Astrocyte of the spinal cord (primary cell): ENCODE measurements at regions not wholly inside any gene's neighbourhood (a gene's known extent, or its start where the extent isn't known, plus 50 kb on each side); places are given as distances from the start of the nearest gene placed in this dataset.

Experiments
- DNase-seq: peaks from one replicate; pipeline ENCODE4 v3.0.0; 2011; ENCODE audit warnings: low read depth, low spot score
- H3K4me3 ChIP-seq: 2 replicates; pipeline ENCODE4 v1.5.1; 2011; ENCODE audit warnings: low read depth, mild to moderate bottlenecking, low read length, moderate library complexity
- in situ Hi-C: cut with HindIII; loops from 2 replicates; pipeline ENCODE4 v1.10.0; 2017; ENCODE audit warnings: low sequenced_read_pairs
- TF ChIP-seq, protein P1 (sequence below): IDR thresholded peaks from 2 replicates; pipeline ENCODE4 v1.5.1; 2012; ENCODE audit warnings: low read depth, mild to moderate bottlenecking, low read length, inconsistent platforms

DNA sequence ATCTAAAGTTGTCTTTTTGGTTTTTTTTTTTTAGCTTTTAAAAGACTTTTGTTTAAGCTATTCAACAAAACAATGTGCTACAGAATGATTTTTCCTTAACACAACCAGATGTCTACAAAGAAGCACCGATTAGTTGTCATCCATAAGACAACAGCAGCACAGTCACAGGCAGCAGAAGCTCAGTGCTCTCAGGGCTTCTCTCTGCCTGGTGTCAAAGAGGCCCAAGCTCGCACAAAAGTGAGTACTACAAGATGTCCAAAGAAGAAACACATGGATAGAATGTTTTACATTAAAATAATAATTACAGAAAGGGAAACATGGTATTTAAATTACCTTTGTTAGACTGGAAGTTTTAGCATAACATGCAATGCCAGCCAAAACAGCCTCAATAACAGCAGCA is 81.6 kb downstream of the DNAAF9 start:
- TF ChIP-seq, protein P1, sequence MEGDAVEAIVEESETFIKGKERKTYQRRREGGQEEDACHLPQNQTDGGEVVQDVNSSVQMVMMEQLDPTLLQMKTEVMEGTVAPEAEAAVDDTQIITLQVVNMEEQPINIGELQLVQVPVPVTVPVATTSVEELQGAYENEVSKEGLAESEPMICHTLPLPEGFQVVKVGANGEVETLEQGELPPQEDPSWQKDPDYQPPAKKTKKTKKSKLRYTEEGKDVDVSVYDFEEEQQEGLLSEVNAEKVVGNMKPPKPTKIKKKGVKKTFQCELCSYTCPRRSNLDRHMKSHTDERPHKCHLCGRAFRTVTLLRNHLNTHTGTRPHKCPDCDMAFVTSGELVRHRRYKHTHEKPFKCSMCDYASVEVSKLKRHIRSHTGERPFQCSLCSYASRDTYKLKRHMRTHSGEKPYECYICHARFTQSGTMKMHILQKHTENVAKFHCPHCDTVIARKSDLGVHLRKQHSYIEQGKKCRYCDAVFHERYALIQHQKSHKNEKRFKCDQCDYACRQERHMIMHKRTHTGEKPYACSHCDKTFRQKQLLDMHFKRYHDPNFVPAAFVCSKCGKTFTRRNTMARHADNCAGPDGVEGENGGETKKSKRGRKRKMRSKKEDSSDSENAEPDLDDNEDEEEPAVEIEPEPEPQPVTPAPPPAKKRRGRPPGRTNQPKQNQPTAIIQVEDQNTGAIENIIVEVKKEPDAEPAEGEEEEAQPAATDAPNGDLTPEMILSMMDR, result no peak
- no peak for DNase-seq
- in situ Hi-C loops, result no loop called here
- no peak overlapping the region for H3K4me3 ChIP-seq

GRCh38 chr20:3323398-3323797 is 84.1 kb downstream of the DNAAF9 start:
- no peak overlapping the region for H3K4me3 ChIP-seq
- TF ChIP-seq, protein P1, result no peak
- in situ Hi-C loops, result no loop called here
- no peak for DNase-seq

DNA sequence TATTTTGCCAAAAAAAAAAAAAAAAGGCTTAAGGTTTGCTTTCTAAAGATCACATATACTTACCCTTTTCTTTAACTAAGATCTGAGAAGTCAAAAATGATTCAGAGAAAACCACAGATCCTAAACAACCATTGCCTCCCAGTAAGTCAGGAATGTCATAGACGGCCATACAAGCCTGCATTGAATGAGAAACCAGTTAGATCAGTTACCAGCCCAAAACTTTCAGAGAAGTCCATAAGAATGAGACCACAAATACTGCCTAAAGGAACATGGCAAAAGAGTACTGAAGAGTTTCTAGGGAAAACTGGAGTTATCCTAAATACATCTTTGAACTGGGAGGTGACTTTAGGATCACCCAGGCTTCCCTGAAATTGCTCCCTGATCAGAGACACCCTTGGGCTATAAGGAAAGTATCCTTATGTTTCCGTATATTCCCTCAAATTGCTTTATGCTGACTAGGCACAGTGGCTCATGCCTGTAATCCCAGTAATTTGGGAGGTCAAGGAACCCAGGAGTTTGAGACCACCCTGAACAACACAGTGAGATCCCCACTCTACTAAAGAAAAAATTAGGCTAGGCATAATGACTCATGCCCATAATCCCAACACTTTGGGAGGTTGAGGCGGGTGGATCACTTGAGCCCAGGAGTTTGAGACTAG is 79.4 kb upstream of the SLC4A11 start:
- H3K4me3 ChIP-seq, result no peak overlapping the region
- in situ Hi-C loops, result no loop called here
- TF ChIP-seq, protein P1, result no peak
- DNase-seq, result peak; percentile 14

DNA sequence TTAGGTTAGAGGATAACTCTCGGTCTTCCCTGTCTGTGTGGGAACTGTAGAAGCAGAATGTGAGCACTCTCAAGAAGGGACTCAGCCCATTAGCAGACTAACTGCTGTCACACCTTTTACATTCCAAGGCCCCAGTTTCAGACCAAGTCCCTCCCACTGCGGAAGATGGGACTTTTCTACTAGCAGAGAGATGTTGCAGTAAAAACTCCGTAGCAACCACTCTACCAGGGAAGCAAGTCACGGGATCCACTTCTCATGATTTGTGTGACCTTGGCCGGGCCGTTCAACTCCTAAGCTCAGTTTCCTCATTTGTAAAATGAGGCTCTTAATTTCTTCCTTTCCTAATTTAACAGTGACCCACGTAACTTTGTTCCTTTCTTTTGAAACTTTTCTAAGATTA is 77.1 kb upstream of the SLC4A11 start:
- DNase-seq, result no peak
- in situ Hi-C loops, result no loop called here
- H3K4me3 ChIP-seq, result no peak overlapping the region
- TF ChIP-seq, protein P1, result no peak

DNA sequence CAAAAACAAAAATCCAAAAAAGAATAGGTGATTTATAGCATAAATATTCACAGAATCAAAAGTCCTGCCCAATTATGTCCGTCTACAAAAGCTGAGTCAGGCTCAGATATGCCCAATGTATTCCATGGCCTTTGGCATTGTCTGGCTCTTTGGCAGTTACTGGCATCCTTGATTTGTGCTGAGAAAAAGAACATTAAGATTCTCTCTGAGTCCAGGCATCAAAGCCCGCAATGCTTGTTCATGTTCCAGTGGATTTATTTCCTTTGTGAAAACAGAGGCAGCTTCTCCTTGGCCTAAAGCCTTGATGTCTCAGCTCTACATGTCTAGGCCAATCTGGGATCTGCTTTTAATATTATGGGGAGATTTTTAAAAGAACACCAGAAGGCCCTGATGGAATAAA is 76.1 kb upstream of the SLC4A11 start:
- TF ChIP-seq, protein P1, result no peak
- no peak overlapping the region for H3K4me3 ChIP-seq
- no peak for DNase-seq
- in situ Hi-C loops, result no loop called here

- H3K4me3 ChIP-seq, result no peak overlapping the region
- TF ChIP-seq, protein P1, result no peak
- DNase-seq, result no peak
- in situ Hi-C loops, result no loop called here
Observed at GRCh38 chr20:3314391-3314790, 75.4 kb upstream of the SLC4A11 start.

DNA sequence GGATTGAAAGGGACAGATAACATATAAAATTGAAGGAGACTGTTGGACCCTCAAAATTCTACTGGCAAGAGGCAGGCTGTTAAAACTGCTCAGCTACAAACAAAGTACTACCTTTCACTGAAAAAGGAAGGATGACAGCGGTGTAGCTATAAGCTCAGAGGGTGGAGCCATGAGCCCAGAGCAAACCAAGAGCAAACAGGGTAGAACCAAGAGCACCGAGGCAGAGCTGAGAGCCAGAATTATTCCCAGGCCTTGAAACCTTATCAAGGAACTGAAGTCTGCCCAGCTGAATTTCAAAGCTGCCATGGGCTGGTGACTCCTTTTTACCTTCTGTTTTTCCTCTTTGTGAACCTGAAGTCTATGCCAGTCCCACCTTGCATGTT is 74.7 kb upstream of the SLC4A11 start:
- H3K4me3 ChIP-seq, result no peak overlapping the region
- in situ Hi-C loops, result no loop called here
- DNase-seq, result no peak
- TF ChIP-seq, protein P1, result no peak
